Loucy (cell line): ENCODE measurements at regions not wholly inside any gene's neighbourhood (a gene's known extent, or its start where the extent isn't known, plus 50 kb on each side); places are given as distances from the start of the nearest gene placed in this dataset.

ENCODE experiments used
- H2AFZ ChIP-seq: fragments of 200-600 bp; sonication (generic); 2 replicates; pipeline ENCODE4 v1.6.0; 2016; ENCODE audit warnings: antibody characterized with exemption, mild to moderate bottlenecking, low read length, moderate library complexity
- H3F3A ChIP-seq: fragments of 200-600 bp; 2 replicates; pipeline ENCODE4 v1.6.0; 2016; ENCODE audit warnings: antibody characterized with exemption, low read depth, mild to moderate bottlenecking
- H3K27me3 ChIP-seq: fragments of 200-600 bp; sonication (generic); 2 replicates; pipeline ENCODE4 v1.6.1; 2014; ENCODE audit warnings: low read length, mild to moderate bottlenecking; ENCODE audit not compliant: insufficient read depth, poor library complexity, severe bottlenecking
- H3K36me3 ChIP-seq: fragments of 200-600 bp; sonication (generic); 2 replicates; pipeline ENCODE4 v1.6.1; 2016; ENCODE audit warnings: low read length; ENCODE audit not compliant: insufficient read depth
- H3K4me1 ChIP-seq: fragments of 200-600 bp; sonication (generic); 2 replicates; pipeline ENCODE4 v1.5.1; 2014; ENCODE audit warnings: low read length, mild to moderate bottlenecking; ENCODE audit not compliant: insufficient read depth, poor library complexity, severe bottlenecking
- H3K4me2 ChIP-seq: fragments of 200-600 bp; sonication (generic); 2 replicates; pipeline ENCODE4 v1.6.0; 2014; ENCODE audit warnings: antibody characterized with exemption, low read length, low read depth, mild to moderate bottlenecking; ENCODE audit not compliant: poor library complexity, severe bottlenecking
- H3K4me3 ChIP-seq: fragments of 200-600 bp; sonication (generic); 2 replicates; pipeline ENCODE4 v1.5.1; 2014; ENCODE audit warnings: low read length, mild to moderate bottlenecking, mixed read lengths; ENCODE audit not compliant: poor library complexity, severe bottlenecking
- H3K79me2 ChIP-seq: fragments of 200-600 bp; sonication (generic); 2 replicates; pipeline ENCODE4 v1.6.1; 2014; ENCODE audit warnings: low read length; ENCODE audit not compliant: insufficient read depth
- H3K9ac ChIP-seq: fragments of 200-600 bp; sonication (generic); 2 replicates; pipeline ENCODE4 v1.6.0; 2014; ENCODE audit warnings: mild to moderate bottlenecking, low read depth, low read length, moderate library complexity; ENCODE audit not compliant: poor library complexity, severe bottlenecking
- H3K9me2 ChIP-seq: fragments of 200-600 bp; sonication (generic); replicated peaks from 2 replicates; pipeline ENCODE4 v1.6.1; 2016; ENCODE audit warnings: low read depth, low read length, mixed read lengths
- H3K9me3 ChIP-seq: fragments of 200-600 bp; sonication (generic); 2 replicates; pipeline ENCODE4 v1.6.1; 2014; ENCODE audit warnings: mild to moderate bottlenecking, antibody characterized with exemption, low read length, low read depth; ENCODE audit not compliant: insufficient read depth
- H4K20me1 ChIP-seq: fragments of 200-600 bp; sonication (generic); 2 replicates; pipeline ENCODE4 v1.6.0; 2014; ENCODE audit warnings: antibody characterized with exemption, low read length, mild to moderate bottlenecking; ENCODE audit not compliant: insufficient read depth, poor library complexity, severe bottlenecking
- CTCF ChIP-seq: fragments of 200-600 bp; sonication (generic); conservative IDR thresholded peaks from 2 replicates; pipeline ENCODE4 v1.5.1; 2014; ENCODE audit warnings: mild to moderate bottlenecking, antibody characterized with exemption, low read length
- EZH2phosphoT487 ChIP-seq: fragments of 200-600 bp; IDR thresholded peaks from 2 replicates; pipeline ENCODE4 v1.6.1; 2018; ENCODE audit warnings: antibody characterized with exemption, mild to moderate bottlenecking, moderate library complexity, borderline replicate concordance

DNA sequence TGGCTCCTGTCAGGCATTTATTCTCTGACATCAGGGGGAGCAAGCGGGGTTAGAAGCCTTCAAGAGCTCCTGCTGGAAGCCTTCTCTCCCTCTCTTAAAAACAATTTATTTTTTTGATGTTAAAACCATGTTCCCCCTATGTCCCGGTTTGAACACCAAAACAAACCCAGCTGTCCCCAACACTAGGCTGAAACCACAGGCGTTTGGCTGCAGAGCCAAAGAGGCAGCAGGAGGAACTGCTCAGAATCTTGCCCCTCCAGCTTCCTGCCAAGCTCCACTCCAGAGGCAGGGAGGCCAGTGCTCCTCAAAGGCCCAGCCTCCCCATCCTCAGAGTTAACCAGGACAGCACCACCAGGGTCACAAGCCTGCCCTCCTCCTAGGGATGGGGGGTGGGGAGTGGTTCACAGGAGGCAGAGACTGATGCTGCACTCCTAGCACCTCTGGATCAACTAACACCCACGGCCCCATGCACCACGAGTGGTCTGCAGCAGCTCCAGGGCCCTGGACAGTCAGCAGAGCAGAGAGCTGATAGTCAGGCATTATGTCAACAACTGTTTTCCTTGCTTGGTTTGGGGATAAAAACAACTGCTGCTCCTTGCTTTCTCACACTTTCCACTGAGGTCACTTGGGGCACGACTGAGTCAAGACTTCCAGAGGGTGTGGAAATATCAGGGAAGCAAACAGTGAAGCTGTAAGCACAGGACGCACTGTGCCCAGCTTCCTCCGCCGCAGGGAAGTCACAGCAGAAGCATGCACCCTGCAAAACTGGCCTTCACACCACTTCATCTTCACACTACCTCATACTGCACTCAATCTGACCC lies 96.5 kb upstream of the ADRA1B start:
- no peaks in the 10 kb centered on the region for H3K4me1 ChIP-seq
- no peak overlapping the region for H3K4me2 ChIP-seq
- H3F3A ChIP-seq, result no peaks in the 10 kb centered on the region
- no peaks in the 10 kb centered on the region for H3K9me2 ChIP-seq
- H3K27me3 ChIP-seq, result no peaks in the 10 kb centered on the region
- no peaks in the 10 kb centered on the region for H3K9me3 ChIP-seq
- no peak overlapping the region for H3K4me3 ChIP-seq
- no peaks in the 10 kb centered on the region for H4K20me1 ChIP-seq
- TF ChIP-seq EZH2phosphoT487 (no peak), CTCF (no peak)
- no peak overlapping the region for H3K9ac ChIP-seq
- no peak overlapping the region for H2AFZ ChIP-seq
- H3K79me2 ChIP-seq, result no peaks in the 10 kb centered on the region
- no peaks in the 10 kb centered on the region for H3K36me3 ChIP-seq

GRCh38 chr5:159820692-159821091 lies 95.6 kb upstream of the ADRA1B start:
- no peaks in the 10 kb centered on the region for H3F3A ChIP-seq

GRCh38 chr5:159821461-159821940 lies 94.8 kb upstream of the ADRA1B start:
- Histone ChIP-seq H3K9me3 (no peaks in the 10 kb centered on the region), H3K36me3 (no peaks in the 10 kb centered on the region), H3K27me3 (no peaks in the 10 kb centered on the region), H3F3A (no peaks in the 10 kb centered on the region), H3K4me2 (no peak overlapping the region), H3K79me2 (no peaks in the 10 kb centered on the region), H2AFZ (no peak overlapping the region), H3K4me1 (no peaks in the 10 kb centered on the region), H3K9me2 (no peaks in the 10 kb centered on the region), H4K20me1 (no peaks in the 10 kb centered on the region), H3K4me3 (no peak overlapping the region), H3K9ac (no peak overlapping the region)
- no peak for TF ChIP-seq EZH2phosphoT487

More at GRCh38 chr5:159820692-159821091, 95.6 kb upstream of the ADRA1B start:
- no peaks in the 10 kb centered on the region for H3K36me3 ChIP-seq
- H2AFZ ChIP-seq, result no peak overlapping the region
- H3K9me3 ChIP-seq, result no peaks in the 10 kb centered on the region
- no peaks in the 10 kb centered on the region for H3K27me3 ChIP-seq
- H3K79me2 ChIP-seq, result no peaks in the 10 kb centered on the region
- H4K20me1 ChIP-seq, result no peaks in the 10 kb centered on the region
- no peak overlapping the region for H3K4me2 ChIP-seq
- H3K4me1 ChIP-seq, result no peaks in the 10 kb centered on the region
- H3K9ac ChIP-seq, result no peak overlapping the region
- TF ChIP-seq CTCF (no peak), EZH2phosphoT487 (no peak)
- no peak overlapping the region for H3K4me3 ChIP-seq
- H3K9me2 ChIP-seq, result no peaks in the 10 kb centered on the region
